WI38 (cell line): ENCODE measurements at regions not wholly inside any gene's neighbourhood (a gene's known extent, or its start where the extent isn't known, plus 50 kb on each side); places are given as distances from the start of the nearest gene placed in this dataset.

Experiments used
- H3K4me3 ChIP-seq: 2 replicates; pipeline ENCODE4 v1.5.1; 2011; ENCODE audit warnings: low read depth, mild to moderate bottlenecking, control low read depth, low read length
- CTCF ChIP-seq: IDR thresholded peaks from 2 replicates; pipeline ENCODE4 v1.5.1; 2012; ENCODE audit warnings: low read depth, mild to moderate bottlenecking, control low read depth, low read length

GRCh38 chr21:32216293-32216692, 62.6 kb downstream of the MIS18A start:
- H3K4me3 ChIP-seq = no peak overlapping the region
- no peak for TF ChIP-seq CTCF

DNA sequence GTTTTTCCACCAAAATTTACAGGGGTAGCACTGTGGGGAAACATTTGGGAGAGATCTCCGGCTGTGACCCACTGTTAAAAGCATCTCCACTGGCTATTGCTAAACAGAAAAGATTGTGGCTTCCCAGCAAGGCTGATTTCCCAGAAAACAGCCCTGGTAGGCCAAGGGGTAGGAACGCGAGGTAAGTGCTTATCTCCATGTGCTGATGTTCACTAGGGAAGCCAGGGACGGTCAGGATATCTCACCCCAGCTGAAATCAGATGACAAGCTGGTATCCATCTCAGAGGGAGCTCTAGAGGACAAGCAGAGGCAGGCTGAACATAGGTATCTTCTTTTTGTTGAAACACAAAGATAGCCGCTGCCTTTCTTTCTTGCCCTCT, 63.6 kb downstream of the MIS18A start:
- TF ChIP-seq CTCF = no peak
- H3K4me3 ChIP-seq = no peak overlapping the region

GRCh38 chr21:32214654-32215305, 64.1 kb downstream of the MIS18A start:
- no peak overlapping the region for H3K4me3 ChIP-seq
- no peak for TF ChIP-seq CTCF

- no peak overlapping the region for H3K4me3 ChIP-seq
- no peak for TF ChIP-seq CTCF
Observed at GRCh38 chr21:32212116-32212515, 66.7 kb downstream of the MIS18A start.

GRCh38 chr21:32211306-32211705, 67.5 kb downstream of the MIS18A start:
- no peak overlapping the region for H3K4me3 ChIP-seq
- no peak for TF ChIP-seq CTCF

DNA sequence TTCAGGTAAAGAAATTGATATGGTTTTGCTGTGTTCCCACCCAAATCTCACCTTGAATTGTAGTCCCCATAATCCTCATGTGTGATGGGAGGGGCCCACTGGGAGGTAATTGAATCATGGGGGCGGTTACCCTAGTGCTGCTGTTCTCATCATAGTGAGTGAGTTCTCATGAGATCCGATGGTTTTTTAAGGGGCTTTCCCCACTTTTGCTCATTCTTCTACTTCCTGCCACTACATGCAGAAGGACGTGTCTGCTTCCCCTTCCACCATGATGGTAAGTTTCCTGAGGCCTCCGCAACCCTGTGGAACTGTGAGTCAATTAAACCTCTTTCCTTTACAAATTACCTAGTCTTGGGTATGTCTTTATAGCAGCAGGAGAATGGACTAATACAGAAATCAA, 69.3 kb downstream of the MIS18A start:
- no peak for TF ChIP-seq CTCF
- no peak overlapping the region for H3K4me3 ChIP-seq

- no peak for TF ChIP-seq CTCF
- no peak overlapping the region for H3K4me3 ChIP-seq
Observed at GRCh38 chr21:32207406-32207716, 71.5 kb downstream of the MIS18A start.
